ES-I3 (cell line): ENCODE measurements at regions not wholly inside any gene's neighbourhood (a gene's known extent, or its start where the extent isn't known, plus 50 kb on each side); places are given as distances from the start of the nearest gene placed in this dataset.

Source experiments
- H3K36me3 ChIP-seq: 2 replicates; pipeline ENCODE4 v1.6.1; 2013; ENCODE audit warnings: mild to moderate bottlenecking, low read length, control low read depth, moderate library complexity; ENCODE audit not compliant: insufficient read depth
- H3K4me1 ChIP-seq: 2 replicates; pipeline ENCODE4 v1.6.1; 2013; ENCODE audit warnings: mild to moderate bottlenecking, control low read depth, low read length; ENCODE audit not compliant: insufficient read depth
- H3K9ac ChIP-seq: 2 replicates; pipeline ENCODE4 v1.6.1; 2013; ENCODE audit warnings: low read depth, mild to moderate bottlenecking, low read length, moderate library complexity
- H3K9me3 ChIP-seq: 2 replicates; pipeline ENCODE4 v1.6.1; 2013; ENCODE audit warnings: mild to moderate bottlenecking, low read length, moderate library complexity; ENCODE audit not compliant: control insufficient read depth, insufficient read depth

- Histone ChIP-seq H3K9ac (no peak overlapping the region), H3K9me3 (no peaks in the 10 kb centered on the region), H3K4me1 (no peaks in the 10 kb centered on the region), H3K36me3 (no peaks in the 10 kb centered on the region)
Measured at GRCh38 chr11:36885154-36885553, 287.1 kb upstream of the RAG2 start.

GRCh38 chr11:36878737-36879136 lies 280.7 kb upstream of the RAG2 start:
- Histone ChIP-seq H3K9ac (no peak overlapping the region), H3K9me3 (no peaks in the 10 kb centered on the region), H3K4me1 (no peaks in the 10 kb centered on the region), H3K36me3 (no peaks in the 10 kb centered on the region)

GRCh38 chr11:36877149-36877548 lies 279.1 kb upstream of the RAG2 start:
- H3K36me3 ChIP-seq, result no peaks in the 10 kb centered on the region
- no peaks in the 10 kb centered on the region for H3K9me3 ChIP-seq
- no peaks in the 10 kb centered on the region for H3K4me1 ChIP-seq
- H3K9ac ChIP-seq, result no peak overlapping the region

GRCh38 chr11:36876266-36876665 lies 278.2 kb upstream of the RAG2 start:
- H3K36me3 ChIP-seq, result no peaks in the 10 kb centered on the region
- H3K4me1 ChIP-seq, result no peaks in the 10 kb centered on the region
- no peak overlapping the region for H3K9ac ChIP-seq
- H3K9me3 ChIP-seq, result no peaks in the 10 kb centered on the region

GRCh38 chr11:36874291-36874690 lies 276.3 kb upstream of the RAG2 start:
- no peak overlapping the region for H3K9ac ChIP-seq
- H3K36me3 ChIP-seq, result no peaks in the 10 kb centered on the region
- no peaks in the 10 kb centered on the region for H3K4me1 ChIP-seq
- H3K9me3 ChIP-seq, result no peaks in the 10 kb centered on the region

- Histone ChIP-seq H3K4me1 (no peaks in the 10 kb centered on the region), H3K36me3 (no peaks in the 10 kb centered on the region), H3K9me3 (no peaks in the 10 kb centered on the region), H3K9ac (no peak overlapping the region)
Measured at GRCh38 chr11:36870361-36870760, 272.3 kb upstream of the RAG2 start.

GRCh38 chr11:36868380-36868779 lies 270.3 kb upstream of the RAG2 start:
- Histone ChIP-seq H3K9ac (no peak overlapping the region), H3K4me1 (no peaks in the 10 kb centered on the region), H3K9me3 (no peaks in the 10 kb centered on the region), H3K36me3 (no peaks in the 10 kb centered on the region)

- Histone ChIP-seq H3K9ac (no peak overlapping the region), H3K36me3 (no peaks in the 10 kb centered on the region), H3K9me3 (no peaks in the 10 kb centered on the region), H3K4me1 (no peaks in the 10 kb centered on the region)
Measured at GRCh38 chr11:36865846-36866245, 267.8 kb upstream of the RAG2 start.

GRCh38 chr11:36854875-36855274 lies 256.8 kb upstream of the RAG2 start:
- no peaks in the 10 kb centered on the region for H3K36me3 ChIP-seq
- H3K4me1 ChIP-seq, result no peaks in the 10 kb centered on the region
- H3K9me3 ChIP-seq, result no peaks in the 10 kb centered on the region
- H3K9ac ChIP-seq, result no peak overlapping the region

GRCh38 chr11:36848660-36849059 lies 250.6 kb upstream of the RAG2 start:
- H3K4me1 ChIP-seq, result no peaks in the 10 kb centered on the region
- H3K36me3 ChIP-seq, result no peaks in the 10 kb centered on the region
- no peak overlapping the region for H3K9ac ChIP-seq
- no peaks in the 10 kb centered on the region for H3K9me3 ChIP-seq

- no peaks in the 10 kb centered on the region for H3K9me3 ChIP-seq
- no peak overlapping the region for H3K9ac ChIP-seq
- no peaks in the 10 kb centered on the region for H3K4me1 ChIP-seq
- H3K36me3 ChIP-seq, result no peaks in the 10 kb centered on the region
Measured at GRCh38 chr11:36840378-36840777, 242.3 kb upstream of the RAG2 start.

GRCh38 chr11:36837831-36838437 lies 239.9 kb upstream of the RAG2 start:
- no peaks in the 10 kb centered on the region for H3K9me3 ChIP-seq
- no peak overlapping the region for H3K9ac ChIP-seq
- no peaks in the 10 kb centered on the region for H3K4me1 ChIP-seq
- no peaks in the 10 kb centered on the region for H3K36me3 ChIP-seq

GRCh38 chr11:36825251-36825650 lies 227.2 kb upstream of the RAG2 start:
- Histone ChIP-seq H3K9me3 (no peaks in the 10 kb centered on the region), H3K4me1 (no peaks in the 10 kb centered on the region), H3K9ac (no peak overlapping the region), H3K36me3 (no peaks in the 10 kb centered on the region)

- Histone ChIP-seq H3K9ac (no peak overlapping the region), H3K9me3 (no peaks in the 10 kb centered on the region), H3K4me1 (no peaks in the 10 kb centered on the region), H3K36me3 (no peaks in the 10 kb centered on the region)
Measured at GRCh38 chr11:36824349-36824748, 226.3 kb upstream of the RAG2 start.

GRCh38 chr11:36822829-36823228 lies 224.8 kb upstream of the RAG2 start:
- no peak overlapping the region for H3K9ac ChIP-seq
- no peaks in the 10 kb centered on the region for H3K9me3 ChIP-seq
- no peaks in the 10 kb centered on the region for H3K4me1 ChIP-seq
- H3K36me3 ChIP-seq, result no peaks in the 10 kb centered on the region

- H3K9ac ChIP-seq, result no peak overlapping the region
- no peaks in the 10 kb centered on the region for H3K36me3 ChIP-seq
- H3K4me1 ChIP-seq, result no peaks in the 10 kb centered on the region
- no peaks in the 10 kb centered on the region for H3K9me3 ChIP-seq
Measured at GRCh38 chr11:36818410-36818809, 220.4 kb upstream of the RAG2 start.
